HT-29 (cell line): ENCODE measurements at regions not wholly inside any gene's neighbourhood (a gene's known extent, or its start where the extent isn't known, plus 50 kb on each side); places are given as distances from the start of the nearest gene placed in this dataset.

ENCODE experiments used
- DNase-seq: peaks from one replicate; pipeline ENCODE4 v3.0.0-alpha.2; 2015; ENCODE audit warnings: low spot score

DNA sequence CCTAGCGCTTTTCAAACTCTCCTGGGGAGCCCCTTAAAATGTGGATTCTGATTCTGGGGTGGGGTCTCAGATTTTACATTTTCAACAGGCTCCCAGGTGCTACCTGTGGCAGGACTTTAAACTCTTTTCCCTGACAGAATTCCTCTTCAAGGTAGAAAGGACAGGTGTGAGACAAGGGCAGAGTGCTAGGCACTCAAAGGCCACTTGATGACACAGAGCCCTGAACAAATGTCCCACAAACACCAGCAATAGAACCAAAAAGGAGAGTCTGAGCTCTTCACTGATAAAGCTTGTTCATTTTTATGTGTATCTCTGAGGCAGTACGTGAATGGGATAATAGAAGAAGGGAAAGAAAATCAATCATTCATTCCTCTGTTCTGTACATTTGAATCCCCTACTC lies 77.7 kb upstream of the PELI1 start:
- no peak for DNase-seq

DNA sequence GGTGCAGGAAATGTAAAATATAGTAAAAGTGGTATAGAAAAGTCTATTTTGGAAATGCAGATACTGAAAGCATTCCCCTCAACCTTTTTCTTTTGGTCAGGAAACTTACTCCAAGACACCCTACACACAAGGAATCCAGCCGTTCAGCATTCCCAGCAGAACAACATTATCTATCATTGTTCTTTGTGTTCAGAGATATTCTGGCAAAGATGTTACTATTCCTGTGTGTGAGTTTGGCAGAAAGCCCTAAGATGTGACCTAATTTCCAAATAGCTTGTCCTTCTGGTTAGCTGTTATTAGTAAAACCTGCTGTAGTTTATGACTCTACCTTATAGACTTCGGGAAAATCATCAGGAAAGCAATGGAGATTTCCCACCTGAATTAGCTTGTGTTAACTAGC lies 78.1 kb upstream of the PELI1 start:
- no peak for DNase-seq

- DNase-seq = no peak
Measured at GRCh38 chr2:64223055-64223454, 78.8 kb upstream of the PELI1 start.

- DNase-seq = no peak
Measured at GRCh38 chr2:64225491-64225890, 81.3 kb upstream of the PELI1 start.

DNA sequence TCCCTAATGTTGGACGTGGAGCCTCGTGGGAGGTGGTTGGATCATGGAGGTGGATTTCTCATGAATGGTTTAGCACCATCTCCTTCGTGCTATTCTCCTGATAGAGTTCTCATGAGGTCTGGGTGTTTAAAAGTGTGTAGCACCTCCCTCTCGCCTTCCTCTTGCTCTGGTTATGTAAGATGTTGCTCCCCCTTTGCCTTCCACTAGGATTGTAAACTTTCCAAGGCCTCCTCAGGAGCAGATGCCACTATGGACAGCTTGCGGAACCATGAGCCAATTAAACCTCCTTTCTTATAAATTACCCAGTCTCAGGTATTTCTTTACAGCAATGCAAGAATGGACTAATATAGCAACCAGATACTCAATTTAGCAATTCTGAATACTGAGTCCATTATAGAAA lies 82.4 kb upstream of the PELI1 start:
- DNase-seq = no peak

- no peak for DNase-seq
Measured at GRCh38 chr2:64227603-64228125, 83.4 kb upstream of the PELI1 start.

GRCh38 chr2:64228126-64228678 lies 84.0 kb upstream of the PELI1 start:
- peak; percentile 73 for DNase-seq

GRCh38 chr2:64228918-64229317 lies 84.7 kb upstream of the PELI1 start:
- no peak for DNase-seq

DNA sequence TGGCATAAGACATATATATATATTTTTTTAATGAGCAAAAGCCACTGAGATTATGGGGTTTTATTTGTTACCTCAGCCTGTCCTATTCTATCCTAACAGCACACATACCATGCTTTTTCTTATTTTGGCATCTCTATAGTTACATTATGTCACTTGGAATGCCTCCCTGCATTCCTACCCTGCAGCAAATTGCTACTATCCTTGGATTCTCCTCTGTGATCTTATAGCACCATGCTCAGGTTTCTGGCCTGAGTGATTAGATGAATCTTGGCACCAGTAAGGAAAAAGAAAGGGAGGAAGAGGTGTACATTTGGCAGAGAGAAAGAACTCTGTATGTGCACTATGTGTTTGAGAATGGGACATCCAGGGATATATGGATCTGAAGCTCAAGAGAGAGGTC lies 86.3 kb upstream of the PELI1 start:
- DNase-seq = no peak

- no peak for DNase-seq
Measured at GRCh38 chr2:64232266-64232665, 88.0 kb upstream of the PELI1 start.

DNA sequence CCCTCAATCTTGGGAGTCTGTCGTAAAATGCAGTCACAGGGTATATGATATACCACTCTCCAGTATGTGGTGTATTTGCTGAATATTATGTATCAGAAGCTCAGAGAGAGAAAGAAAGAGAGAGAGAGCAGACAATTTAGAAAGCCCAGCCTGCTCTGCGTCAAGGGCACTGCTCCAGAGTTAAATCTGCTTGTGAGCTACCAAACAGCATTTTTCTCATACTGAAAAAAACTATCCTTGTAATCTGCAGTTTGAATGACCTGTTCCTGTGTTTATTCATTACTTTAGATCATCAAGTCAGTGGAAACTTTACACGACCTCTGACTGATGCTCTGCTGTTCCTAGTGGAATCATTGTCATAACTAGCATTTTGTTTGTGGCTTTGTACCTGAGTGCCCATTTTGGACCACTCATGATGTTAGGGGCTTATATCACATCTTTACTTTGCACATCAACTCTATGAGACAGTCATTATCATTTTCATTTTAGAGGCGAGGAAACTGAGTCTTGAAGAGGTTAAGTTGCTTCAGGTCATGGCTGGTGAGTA lies 89.2 kb upstream of the PELI1 start:
- no peak for DNase-seq

DNA sequence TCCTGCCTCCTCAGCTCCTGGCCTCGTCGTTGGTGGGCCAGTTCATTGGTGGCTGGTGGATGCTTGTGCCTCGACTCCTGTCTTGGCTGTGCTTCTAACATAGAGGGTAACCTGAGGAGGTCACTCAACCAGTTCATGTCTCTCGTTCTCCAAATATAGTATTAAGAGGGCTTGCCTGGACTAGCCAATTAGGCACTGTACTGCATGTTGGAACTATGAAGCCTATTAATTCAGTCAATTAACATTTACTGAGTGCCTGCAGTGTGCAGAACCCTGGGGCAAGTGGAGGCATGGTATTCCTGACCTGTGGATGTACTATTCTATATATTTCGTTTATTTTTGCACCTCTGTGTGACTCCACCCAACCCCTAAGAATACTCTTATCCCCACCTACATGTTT lies 89.9 kb upstream of the PELI1 start:
- DNase-seq = no peak

GRCh38 chr2:64234785-64235184 lies 90.6 kb upstream of the PELI1 start:
- no peak for DNase-seq

GRCh38 chr2:64237266-64237665 lies 93.0 kb upstream of the PELI1 start:
- no peak for DNase-seq

GRCh38 chr2:64238799-64239198 lies 94.6 kb upstream of the PELI1 start:
- no peak for DNase-seq

DNA sequence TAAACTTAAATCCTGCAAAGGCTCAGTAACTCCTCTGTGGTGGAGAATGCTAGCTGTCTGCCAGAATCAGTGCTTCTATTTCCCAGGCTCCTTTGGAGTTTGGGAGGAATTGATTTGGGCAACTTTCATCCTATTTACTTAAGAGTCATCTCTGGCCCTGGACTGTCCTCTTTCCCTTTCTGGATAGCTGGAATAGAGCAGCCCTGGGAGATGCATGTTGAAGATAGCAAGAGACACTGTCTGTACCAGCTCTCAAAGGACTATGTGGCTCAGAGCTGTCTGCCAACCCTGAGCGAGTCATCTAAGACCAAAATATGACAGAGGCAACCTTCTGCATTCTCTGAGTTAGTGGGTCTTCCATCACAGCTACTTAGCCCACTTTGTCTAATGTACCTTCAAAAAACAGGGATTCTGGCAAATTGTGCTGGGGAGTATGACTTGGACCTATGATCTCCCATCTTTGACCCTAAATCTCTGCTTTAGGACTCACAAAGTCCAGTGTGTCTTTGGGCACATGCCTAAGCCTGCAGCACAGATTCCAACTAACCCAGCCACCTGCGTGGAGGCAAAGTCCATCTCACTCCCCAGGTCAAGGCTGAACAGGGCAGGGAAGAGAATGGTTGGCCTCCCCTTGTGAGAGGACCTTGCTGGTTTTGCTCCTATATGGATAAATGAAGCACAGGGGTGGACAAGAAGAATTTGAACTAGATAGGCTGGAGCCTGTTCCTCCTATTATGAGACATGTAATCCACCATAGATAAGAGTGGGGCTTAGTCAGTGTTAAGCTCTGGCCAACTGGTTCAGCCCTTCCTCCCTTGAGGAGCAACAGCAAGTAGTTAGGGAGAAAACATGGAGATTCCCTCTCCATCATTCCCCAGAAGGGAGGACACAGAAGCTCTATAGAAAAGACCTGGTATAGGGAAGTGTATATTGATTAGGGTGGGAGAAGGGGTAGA lies 99.1 kb upstream of the PELI1 start:
- no peak for DNase-seq

DNA sequence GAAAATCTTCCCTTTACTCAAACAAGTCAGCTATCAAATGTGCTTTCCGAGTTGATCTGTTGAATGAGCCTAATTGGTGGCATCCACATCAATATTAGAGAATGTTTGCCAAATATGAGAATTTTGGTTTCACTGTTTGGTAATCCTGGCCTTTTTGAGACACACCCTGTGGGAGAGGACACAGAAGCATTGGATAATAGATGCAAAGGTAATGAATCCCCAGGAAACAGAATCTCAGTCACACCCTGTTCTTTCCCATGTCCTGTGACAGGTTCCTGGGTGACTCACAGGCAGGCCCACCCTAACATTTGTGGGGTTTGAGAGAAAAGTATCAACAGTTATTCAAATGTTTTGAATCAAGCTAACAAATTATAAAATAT lies 99.8 kb upstream of the PELI1 start:
- no peak for DNase-seq

- no peak for DNase-seq
Measured at GRCh38 chr2:64245631-64246030, 101.4 kb upstream of the PELI1 start.

DNA sequence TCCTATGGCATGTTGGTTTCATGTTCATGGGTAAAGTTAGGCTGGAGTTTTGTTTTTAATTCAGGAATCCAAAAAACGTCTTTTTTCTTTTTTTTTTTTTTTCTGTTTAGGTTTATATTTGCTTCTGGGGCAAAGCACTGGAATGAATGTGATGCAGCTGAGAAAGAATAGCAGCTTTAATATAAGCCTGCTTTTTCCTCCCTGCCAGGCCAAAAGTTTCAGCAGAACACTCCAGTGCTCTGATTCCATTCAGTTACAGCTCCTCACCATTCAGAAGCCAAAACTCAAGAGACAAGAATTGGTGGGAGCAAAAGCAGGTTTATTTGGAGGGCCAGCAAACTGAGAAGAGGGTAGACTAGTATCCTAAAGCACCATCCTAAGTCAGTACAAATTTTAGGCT lies 102.7 kb upstream of the PELI1 start:
- DNase-seq = no peak

DNA sequence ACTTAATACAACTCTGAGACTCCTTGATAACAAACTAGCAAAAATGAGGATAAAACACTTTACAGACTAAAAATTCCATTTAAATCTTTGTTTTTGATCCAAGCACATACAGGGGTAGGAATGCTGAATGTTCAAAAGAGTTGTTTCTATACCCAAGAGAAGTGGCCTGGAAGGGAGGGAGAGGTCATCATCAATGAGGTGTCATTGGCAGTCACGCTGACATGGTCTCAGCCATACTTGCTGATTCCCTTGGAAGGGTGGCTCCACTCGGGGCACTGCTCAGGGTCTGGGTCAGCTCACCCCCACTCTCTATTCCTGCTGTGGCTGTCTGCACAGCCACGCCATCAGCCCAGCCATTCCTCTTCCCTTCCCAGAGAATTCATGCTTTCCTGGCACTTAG lies 105.2 kb upstream of the PELI1 start:
- no peak for DNase-seq

DNA sequence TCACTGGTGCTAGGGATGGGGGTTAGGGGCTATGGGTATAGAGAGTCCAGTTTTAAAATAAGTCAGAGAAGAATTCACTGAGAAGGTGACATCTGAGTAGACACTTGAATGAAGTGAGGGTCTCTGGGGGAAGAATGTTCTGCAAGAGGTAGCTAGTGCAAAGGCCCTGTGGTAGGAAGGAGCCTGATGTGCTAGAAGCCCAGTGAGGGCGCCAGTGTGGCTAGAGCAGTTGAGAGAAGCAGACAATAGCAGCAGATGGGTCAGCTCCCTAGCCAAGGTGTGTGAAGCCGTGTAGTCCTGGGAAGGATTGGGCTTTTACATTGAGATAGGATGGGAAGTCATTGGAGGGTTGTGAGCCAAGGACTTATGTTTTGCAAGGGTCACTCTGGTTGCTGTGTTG lies 105.8 kb upstream of the PELI1 start:
- DNase-seq = no peak

DNA sequence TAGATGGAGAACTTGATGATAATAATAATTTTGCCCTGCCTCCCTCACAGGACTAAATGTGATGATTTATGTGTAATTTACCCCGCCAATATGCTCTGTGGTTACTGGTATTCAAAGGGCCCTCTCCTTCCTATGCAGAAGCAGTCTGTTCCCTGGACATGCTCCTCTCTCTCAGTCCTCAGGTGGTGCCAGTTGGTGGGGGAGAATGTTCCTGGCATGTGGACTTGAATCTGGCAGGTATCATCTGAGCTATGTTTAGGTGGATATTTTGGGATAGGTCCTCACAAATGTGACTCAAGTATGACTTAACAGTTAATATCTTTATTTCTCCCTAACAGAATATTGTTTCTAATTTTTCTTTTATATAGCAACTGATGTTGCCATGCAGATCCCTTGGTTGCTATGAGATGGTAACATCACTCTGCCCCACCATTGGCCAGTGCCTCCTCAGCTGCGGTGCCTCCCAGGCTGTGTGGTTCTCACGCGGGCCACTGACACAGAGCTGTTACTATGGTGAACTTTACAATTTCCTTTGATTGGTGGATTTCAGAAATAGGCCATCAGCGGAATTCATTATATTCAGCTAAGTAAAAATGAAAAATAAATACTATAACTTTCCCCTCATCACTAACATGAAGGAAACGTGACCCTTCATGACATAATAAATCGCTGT lies 106.7 kb upstream of the PELI1 start:
- no peak for DNase-seq
